SK-N-MC (cell line): ENCODE measurements at regions not wholly inside any gene's neighbourhood (a gene's known extent, or its start where the extent isn't known, plus 50 kb on each side); places are given as distances from the start of the nearest gene placed in this dataset.

Source experiments
- DNase-seq: peaks from one replicate; pipeline ENCODE4 v3.0.0-alpha.2; 2011; ENCODE audit warnings: low read depth, low spot score
- H3K27ac ChIP-seq: fragments of 200-600 bp; sonication (generic); 2 replicates; pipeline ENCODE4 v1.5.1; 2016; ENCODE audit warnings: mixed run types
- H3K36me3 ChIP-seq: fragments of 200-600 bp; sonication (generic); 2 replicates; pipeline ENCODE4 v1.6.1; 2017; ENCODE audit warnings: antibody characterized with exemption, low read length, mixed read lengths; ENCODE audit not compliant: insufficient read depth
- H3K4me3 ChIP-seq: fragments of 200-600 bp; sonication (generic); 2 replicates; pipeline ENCODE4 v1.5.1; 2016
- H3K9ac ChIP-seq: fragments of 200-600 bp; sonication (generic); 2 replicates; pipeline ENCODE4 v1.8.0; 2017; ENCODE audit warnings: mixed run types, mixed read lengths; ENCODE audit not compliant: insufficient read length
- H3K9me3 ChIP-seq: fragments of 200-600 bp; sonication (generic); 2 replicates; pipeline ENCODE4 v1.6.1; 2017; ENCODE audit warnings: low read depth, mild to moderate bottlenecking, antibody characterized with exemption, low read length, moderate library complexity, mixed read lengths
- EZH2 ChIP-seq: fragments of 200-600 bp; sonication (generic); IDR thresholded peaks from one replicate; pipeline ENCODE4 v1.6.1; 2017; ENCODE audit warnings: antibody characterized with exemption
- FOXP2 ChIP-seq: optimal IDR thresholded peaks from 2 replicates; pipeline ENCODE3; 2011; ENCODE audit warnings: mild to moderate bottlenecking, moderate library complexity; ENCODE audit not compliant: insufficient read depth; ENCODE audit errors: extremely low read length, control extremely low read depth
- POLR2AphosphoS5 ChIP-seq: IDR thresholded peaks from 2 replicates; pipeline ENCODE4 v1.6.1; 2012; ENCODE audit warnings: mild to moderate bottlenecking, low read depth, low read length, borderline replicate concordance

DNA sequence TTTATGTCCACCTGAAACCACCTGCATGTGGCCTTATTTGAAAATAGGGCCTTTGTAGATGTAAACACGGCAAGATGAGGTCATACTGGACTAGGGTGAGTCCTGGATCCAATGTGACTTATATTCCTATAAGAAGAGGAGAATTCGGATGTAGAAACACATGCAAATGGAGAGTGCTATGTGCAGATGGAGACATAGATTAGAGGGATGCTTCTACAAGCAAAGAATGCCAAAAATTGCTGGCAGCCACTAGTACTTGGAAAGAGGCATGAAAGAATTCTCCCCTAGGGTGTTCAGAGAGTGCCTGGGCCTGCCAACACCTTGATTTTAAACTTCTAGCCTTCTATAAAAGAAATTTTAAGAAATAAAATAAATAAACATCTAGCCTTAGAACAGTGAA lies 226.1 kb downstream of the RFC3 start:
- no peak overlapping the region for H3K9ac ChIP-seq
- H3K4me3 ChIP-seq = no peak overlapping the region
- no peak overlapping the region for H3K27ac ChIP-seq
- TF ChIP-seq EZH2 (no peak), FOXP2 (no peak), POLR2AphosphoS5 (no peak)
- H3K36me3 ChIP-seq = no peaks in the 10 kb centered on the region
- DNase-seq = no peak
- no peaks in the 10 kb centered on the region for H3K9me3 ChIP-seq

DNA sequence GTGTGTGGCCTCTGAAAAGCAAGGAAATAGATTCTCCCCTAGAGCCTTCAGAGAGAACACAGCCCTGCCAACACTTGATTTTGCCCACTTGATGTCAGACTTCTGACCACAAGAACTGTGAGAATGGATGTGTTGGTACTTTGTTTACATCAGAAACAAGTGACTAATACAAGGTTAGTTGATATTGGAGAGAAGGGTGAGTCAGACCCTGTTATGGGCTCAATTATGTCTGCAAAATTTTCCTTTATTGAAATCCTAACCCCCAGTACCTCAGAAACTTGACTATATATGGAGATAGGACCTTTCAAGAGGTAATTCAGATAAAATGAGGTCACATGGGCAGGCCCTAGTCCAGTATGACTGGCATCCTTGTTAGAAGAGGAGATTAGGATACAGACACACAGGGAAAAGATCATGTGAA lies 226.7 kb downstream of the RFC3 start:
- Histone ChIP-seq H3K27ac (no peak overlapping the region), H3K4me3 (no peak overlapping the region), H3K9me3 (no peaks in the 10 kb centered on the region), H3K36me3 (no peaks in the 10 kb centered on the region), H3K9ac (no peak overlapping the region)
- no peak for DNase-seq
- TF ChIP-seq POLR2AphosphoS5 (no peak), EZH2 (no peak), FOXP2 (no peak)

DNA sequence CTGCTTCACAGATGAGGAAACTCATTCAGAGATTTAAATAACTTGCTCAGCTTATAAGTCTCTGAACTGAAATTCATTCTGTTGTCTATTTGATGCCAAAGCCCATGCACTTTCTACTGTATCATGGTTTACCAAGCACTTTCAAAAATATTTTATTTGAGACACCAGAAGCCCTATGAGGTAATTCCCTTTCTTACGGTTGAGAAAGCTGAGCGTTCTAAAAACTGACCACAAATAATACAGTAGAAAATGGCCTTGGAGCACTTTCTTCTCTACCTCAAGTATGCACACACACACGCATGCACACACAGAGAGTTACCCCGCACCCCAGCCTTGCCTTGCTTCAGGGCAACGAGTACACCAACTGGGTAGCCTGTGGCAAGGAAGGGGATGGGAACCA lies 228.5 kb downstream of the RFC3 start:
- TF ChIP-seq EZH2 (no peak), FOXP2 (no peak), POLR2AphosphoS5 (no peak)
- H3K9me3 ChIP-seq = no peaks in the 10 kb centered on the region
- H3K36me3 ChIP-seq = no peaks in the 10 kb centered on the region
- H3K9ac ChIP-seq = no peak overlapping the region
- H3K4me3 ChIP-seq = no peak overlapping the region
- no peak overlapping the region for H3K27ac ChIP-seq
- DNase-seq = no peak

DNA sequence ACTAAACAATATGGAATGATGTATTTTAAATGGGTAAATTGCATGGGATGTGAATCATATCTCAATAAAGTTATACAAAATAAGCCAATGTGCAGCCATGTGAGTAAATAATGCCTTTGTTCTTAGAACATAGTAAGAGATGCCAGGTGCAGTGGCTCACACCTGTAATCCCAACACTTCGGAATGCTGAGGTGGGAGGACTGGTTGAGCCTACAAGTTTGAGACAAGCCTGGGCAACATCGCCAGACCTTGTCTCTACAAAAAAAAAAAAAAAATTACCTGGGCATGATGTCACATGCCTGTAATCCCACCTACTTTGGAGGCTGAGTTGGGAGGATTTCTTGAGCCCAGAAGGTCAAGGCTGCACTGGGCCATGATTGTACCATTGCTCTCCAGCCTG lies 230.7 kb downstream of the RFC3 start:
- Histone ChIP-seq H3K36me3 (no peaks in the 10 kb centered on the region), H3K4me3 (no peak overlapping the region), H3K9me3 (no peaks in the 10 kb centered on the region), H3K27ac (no peak overlapping the region), H3K9ac (no peak overlapping the region)
- no peak for DNase-seq
- TF ChIP-seq EZH2 = no peak
- no peak for TF ChIP-seq POLR2AphosphoS5
- TF ChIP-seq FOXP2 = no peak

DNA sequence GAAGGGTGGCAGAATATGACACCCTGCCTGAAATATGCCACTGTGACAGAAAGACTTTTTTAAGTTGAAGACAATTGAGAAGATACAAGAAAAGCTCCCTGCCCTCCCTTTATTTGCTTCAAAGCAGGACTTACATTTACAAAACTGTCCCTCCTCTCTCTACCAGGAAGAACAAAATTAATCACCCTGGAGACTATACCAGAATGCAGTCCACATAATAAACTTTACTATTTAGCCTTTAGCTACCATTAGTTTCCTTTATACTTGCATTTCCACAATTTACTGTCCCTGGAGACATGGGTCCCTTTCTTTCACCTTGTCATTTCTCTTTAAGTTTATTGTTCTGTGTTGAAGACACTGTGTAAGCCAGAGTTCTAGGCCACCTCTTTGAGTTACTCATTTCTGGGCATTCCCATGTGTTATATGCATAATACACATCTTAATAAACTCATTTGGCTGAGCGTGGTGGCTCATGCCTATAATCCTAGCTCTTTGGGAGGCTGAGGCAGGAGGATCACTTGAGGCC lies 238.8 kb downstream of the RFC3 start:
- H3K9me3 ChIP-seq = no peaks in the 10 kb centered on the region
- no peak for TF ChIP-seq POLR2AphosphoS5
- no peak for TF ChIP-seq EZH2
- TF ChIP-seq FOXP2 = no peak
- no peak for DNase-seq
- peak overlapping the region; percentile 56 for H3K4me3 ChIP-seq
- no peak overlapping the region for H3K9ac ChIP-seq
- H3K27ac ChIP-seq = peak overlapping the region; percentile 93
- no peaks in the 10 kb centered on the region for H3K36me3 ChIP-seq

DNA sequence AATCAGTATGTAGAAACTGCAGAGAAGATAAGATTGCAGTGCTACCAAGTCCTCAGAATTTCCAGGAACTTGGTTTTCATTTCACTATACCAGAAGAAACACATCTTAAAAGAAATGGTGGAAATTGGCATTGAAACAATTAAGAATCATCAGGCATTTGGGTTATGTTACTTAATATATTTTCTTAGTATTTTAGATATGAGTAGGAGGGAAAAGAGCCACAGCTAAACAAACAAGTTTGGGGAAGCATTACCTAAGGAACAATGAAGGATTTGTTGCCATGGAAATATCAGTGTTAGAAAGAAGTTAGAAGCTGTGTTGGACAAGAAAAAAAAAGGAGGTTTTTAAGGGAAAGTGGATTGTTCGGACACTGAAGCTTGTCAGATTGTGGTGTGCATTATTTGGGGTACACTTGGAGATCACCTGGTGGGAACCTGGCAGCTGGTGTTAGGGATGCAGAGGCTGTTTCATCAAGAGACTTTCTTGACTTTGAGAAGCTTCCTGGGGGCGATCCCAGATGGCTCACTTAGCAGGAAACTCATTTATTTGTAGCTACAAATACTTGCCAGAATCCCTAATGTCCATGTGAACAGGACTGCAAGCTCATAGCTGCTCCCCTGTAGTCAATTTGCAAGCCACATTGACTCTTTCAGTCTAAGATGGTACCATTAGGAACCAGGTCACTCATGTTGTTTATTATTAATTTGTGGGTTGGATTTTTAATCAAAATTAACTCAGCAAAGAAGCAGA lies 246.7 kb downstream of the RFC3 start:
- no peak for DNase-seq
- no peak overlapping the region for H3K27ac ChIP-seq
- no peak overlapping the region for H3K9ac ChIP-seq
- H3K4me3 ChIP-seq = no peak overlapping the region
- no peaks in the 10 kb centered on the region for H3K36me3 ChIP-seq
- no peaks in the 10 kb centered on the region for H3K9me3 ChIP-seq
- TF ChIP-seq POLR2AphosphoS5 (no peak), EZH2 (no peak), FOXP2 (no peak)

DNA sequence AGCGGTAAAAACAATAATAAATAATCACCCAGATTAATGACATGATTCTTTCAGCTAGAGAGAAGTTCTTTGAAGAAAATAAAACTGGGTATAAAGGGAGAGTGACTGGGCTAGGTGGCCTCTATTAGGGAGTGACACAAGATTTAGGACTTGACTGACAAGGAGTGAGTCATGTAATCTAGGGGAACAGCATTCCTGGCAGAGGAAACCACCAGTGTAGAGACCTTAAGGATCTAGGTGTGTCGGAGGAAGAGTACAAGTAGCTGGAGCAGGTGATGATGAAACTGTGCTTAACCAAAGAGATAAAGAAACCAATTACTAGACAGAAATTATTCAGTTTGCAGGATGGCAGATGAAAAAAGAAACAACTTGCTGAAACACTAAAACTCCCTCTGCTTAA lies 248.0 kb downstream of the RFC3 start:
- no peak overlapping the region for H3K27ac ChIP-seq
- no peaks in the 10 kb centered on the region for H3K36me3 ChIP-seq
- DNase-seq = no peak
- no peaks in the 10 kb centered on the region for H3K9me3 ChIP-seq
- no peak for TF ChIP-seq EZH2
- no peak for TF ChIP-seq POLR2AphosphoS5
- TF ChIP-seq FOXP2 = no peak
- H3K4me3 ChIP-seq = no peak overlapping the region
- no peak overlapping the region for H3K9ac ChIP-seq

DNA sequence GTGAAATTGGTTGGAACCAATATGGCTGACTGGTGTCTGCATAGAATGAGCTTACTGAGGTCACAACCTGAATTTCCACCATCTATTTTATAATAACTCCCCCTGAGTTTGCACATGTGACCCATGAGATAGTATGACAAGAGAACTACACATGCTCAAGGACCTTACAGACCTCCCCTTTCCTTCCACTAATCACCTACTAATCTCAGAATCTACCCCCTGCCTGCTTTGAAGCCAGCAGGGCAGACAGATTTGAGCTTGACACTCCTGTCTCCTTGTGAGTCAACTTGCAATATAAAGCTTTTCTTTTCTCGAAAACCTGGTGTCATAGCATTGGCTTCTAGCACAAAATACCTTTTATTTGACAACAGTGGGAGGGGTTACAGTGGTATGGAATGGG lies 248.4 kb downstream of the RFC3 start:
- DNase-seq = no peak
- TF ChIP-seq POLR2AphosphoS5 = no peak
- no peak for TF ChIP-seq EZH2
- no peak for TF ChIP-seq FOXP2
- Histone ChIP-seq H3K9ac (no peak overlapping the region), H3K27ac (no peak overlapping the region), H3K36me3 (no peaks in the 10 kb centered on the region), H3K9me3 (no peaks in the 10 kb centered on the region), H3K4me3 (no peak overlapping the region)
